Left forelimb (tissue), 1 donor: ENCODE measurements at regions not wholly inside any gene's neighbourhood (a gene's known extent, or its start where the extent isn't known, plus 50 kb on each side); places are given as distances from the start of the nearest gene placed in this dataset.
A peak's percentile ranks its signal among the peaks of the same experiment; 100 is the strongest.

Experiments used
- DNase-seq: peaks from one replicate; pipeline ENCODE4 v3.0.0-alpha.2; 2018; ENCODE audit warnings: low spot score

GRCh38 chr10:104576611-104577010 lies 64.5 kb upstream of the SORCS3 start:
- DNase-seq: no peak

- no peak for DNase-seq
These were observed 63.9 kb upstream of the SORCS3 start for GRCh38 chr10:104577163-104577562.

- no peak for DNase-seq
These were observed 63.1 kb upstream of the SORCS3 start for GRCh38 chr10:104577861-104578521.

GRCh38 chr10:104578671-104579070 lies 62.4 kb upstream of the SORCS3 start:
- DNase-seq: no peak

- DNase-seq: no peak
These were observed 62.0 kb upstream of the SORCS3 start for GRCh38 chr10:104579136-104579535.

- DNase-seq: no peak
These were observed 60.8 kb upstream of the SORCS3 start for GRCh38 chr10:104580321-104580720.

- peak; percentile 77 for DNase-seq
These were observed 60.1 kb upstream of the SORCS3 start for GRCh38 chr10:104580774-104581675.

GRCh38 chr10:104581884-104582601 lies 59.0 kb upstream of the SORCS3 start:
- no peak for DNase-seq

- no peak for DNase-seq
These were observed 58.5 kb upstream of the SORCS3 start for GRCh38 chr10:104582602-104582951.

- DNase-seq: no peak
These were observed 58.1 kb upstream of the SORCS3 start for GRCh38 chr10:104582966-104583365.

GRCh38 chr10:104584541-104584940 lies 56.5 kb upstream of the SORCS3 start:
- no peak for DNase-seq

GRCh38 chr10:104587751-104588150 lies 53.3 kb upstream of the SORCS3 start:
- DNase-seq: no peak

GRCh38 chr10:104589431-104589830 lies 51.7 kb upstream of the SORCS3 start:
- DNase-seq: no peak

- no peak for DNase-seq
These were observed 51.2 kb upstream of the SORCS3 start for GRCh38 chr10:104589871-104590270.
